ENCODE measurements at regions not wholly inside any gene's neighbourhood (a gene's known extent, or its start where the extent isn't known, plus 50 kb on each side); places are given as distances from the start of the nearest gene placed in this dataset.

- H3K27ac ChIP-seq (ENCODE audit: low read depth in 2 of 2, low read length in 1 of 2) = no peak overlapping the region
- WGBS, 2 donors = 53 to 65% methylated on average over 4 of the region's 4 CpGs
Measured at GRCh38 chr12:125651625-125652024, 586.4 kb downstream of the AACS start.

DNA sequence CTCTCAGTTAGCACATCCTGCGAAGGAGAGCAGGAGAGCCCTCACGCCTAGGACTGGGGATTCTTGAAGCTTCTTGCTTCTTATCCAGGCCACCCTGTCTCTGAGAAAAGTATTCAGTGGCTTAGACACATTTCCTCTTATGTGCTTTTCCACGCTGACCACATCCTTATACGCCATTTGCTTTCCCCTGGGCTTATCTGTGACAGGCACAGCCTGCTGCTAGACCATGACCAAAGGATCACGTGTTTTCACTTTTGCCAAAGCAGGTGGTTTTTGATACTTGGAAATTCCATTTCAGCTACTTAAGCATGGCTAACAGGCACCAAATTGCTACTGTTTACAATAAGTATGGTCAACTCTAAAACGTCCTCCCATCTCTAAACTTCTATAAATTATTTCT lies 587.4 kb downstream of the AACS start:
- no peaks in the 10 kb centered on the region for H3K9me3 ChIP-seq (ENCODE audit: control insufficient read depth in 2 of 2, insufficient read depth in 1 of 2, low read depth in 1 of 2, low read length in 1 of 2)
- 70 to 74% methylated on average over 6 of the region's 6 CpGs for WGBS, 2 donors
- no peaks in the 10 kb centered on the region for H3K27me3 ChIP-seq (ENCODE audit: control insufficient read depth in 1 of 2, insufficient read depth in 2 of 2, low read length in 2 of 2)
- no peak overlapping the region for H3K27ac ChIP-seq (ENCODE audit: low read depth in 2 of 2, low read length in 1 of 2)
- H3K36me3 ChIP-seq (ENCODE audit: control insufficient read depth in 2 of 2, insufficient read depth in 2 of 2, low read length in 1 of 2) = no peaks in the 10 kb centered on the region
- H3K4me3 ChIP-seq (ENCODE audit: low read depth in 1 of 2, low read length in 2 of 2) = no peak overlapping the region
- H3K4me1 ChIP-seq (ENCODE audit: control insufficient read depth in 2 of 2, insufficient read depth in 2 of 2, low read length in 1 of 2) = no peaks in the 10 kb centered on the region

More at GRCh38 chr12:125651625-125652024, 586.4 kb downstream of the AACS start:
- no peak overlapping the region for H3K4me3 ChIP-seq (ENCODE audit: low read depth in 1 of 2, low read length in 2 of 2)
- no peaks in the 10 kb centered on the region for H3K9me3 ChIP-seq (ENCODE audit: control insufficient read depth in 2 of 2, insufficient read depth in 1 of 2, low read depth in 1 of 2, low read length in 1 of 2)
- no peaks in the 10 kb centered on the region for H3K4me1 ChIP-seq (ENCODE audit: control insufficient read depth in 2 of 2, insufficient read depth in 2 of 2, low read length in 1 of 2)
- no peaks in the 10 kb centered on the region for H3K36me3 ChIP-seq (ENCODE audit: control insufficient read depth in 2 of 2, insufficient read depth in 2 of 2, low read length in 1 of 2)
- no peaks in the 10 kb centered on the region for H3K27me3 ChIP-seq (ENCODE audit: control insufficient read depth in 1 of 2, insufficient read depth in 2 of 2, low read length in 2 of 2)

DNA sequence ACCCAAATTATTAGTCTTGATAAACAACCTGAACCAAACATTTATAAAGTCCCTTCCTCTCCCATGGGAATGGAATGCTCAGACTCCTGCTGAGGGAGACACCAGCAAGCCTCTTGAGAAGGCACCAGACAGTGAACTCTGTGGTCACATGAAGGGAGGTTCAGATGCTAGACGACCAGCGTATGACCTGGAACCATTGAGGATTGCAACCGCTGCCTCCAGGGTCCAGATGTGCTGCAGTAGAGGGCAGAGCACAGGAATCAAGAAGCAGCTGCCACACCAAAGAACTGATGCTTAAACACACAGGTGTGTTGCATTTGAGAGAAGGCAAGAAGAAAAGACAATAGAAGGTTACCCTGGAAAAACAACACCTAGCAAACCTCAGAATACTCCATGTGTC lies 592.4 kb downstream of the AACS start:
- H3K36me3 ChIP-seq (ENCODE audit: control insufficient read depth in 2 of 2, insufficient read depth in 2 of 2, low read length in 1 of 2) = no peaks in the 10 kb centered on the region
- 87 to 96% methylated on average over 3 of the region's 3 CpGs for WGBS, 2 donors
- no peak overlapping the region for H3K4me3 ChIP-seq (ENCODE audit: low read depth in 1 of 2, low read length in 2 of 2)
- H3K27me3 ChIP-seq (ENCODE audit: control insufficient read depth in 1 of 2, insufficient read depth in 2 of 2, low read length in 2 of 2) = no peaks in the 10 kb centered on the region
- H3K4me1 ChIP-seq (ENCODE audit: control insufficient read depth in 2 of 2, insufficient read depth in 2 of 2, low read length in 1 of 2) = no peaks in the 10 kb centered on the region
- H3K9me3 ChIP-seq (ENCODE audit: control insufficient read depth in 2 of 2, insufficient read depth in 1 of 2, low read depth in 1 of 2, low read length in 1 of 2) = no peaks in the 10 kb centered on the region
- H3K27ac ChIP-seq (ENCODE audit: low read depth in 2 of 2, low read length in 1 of 2) = no peak overlapping the region

DNA sequence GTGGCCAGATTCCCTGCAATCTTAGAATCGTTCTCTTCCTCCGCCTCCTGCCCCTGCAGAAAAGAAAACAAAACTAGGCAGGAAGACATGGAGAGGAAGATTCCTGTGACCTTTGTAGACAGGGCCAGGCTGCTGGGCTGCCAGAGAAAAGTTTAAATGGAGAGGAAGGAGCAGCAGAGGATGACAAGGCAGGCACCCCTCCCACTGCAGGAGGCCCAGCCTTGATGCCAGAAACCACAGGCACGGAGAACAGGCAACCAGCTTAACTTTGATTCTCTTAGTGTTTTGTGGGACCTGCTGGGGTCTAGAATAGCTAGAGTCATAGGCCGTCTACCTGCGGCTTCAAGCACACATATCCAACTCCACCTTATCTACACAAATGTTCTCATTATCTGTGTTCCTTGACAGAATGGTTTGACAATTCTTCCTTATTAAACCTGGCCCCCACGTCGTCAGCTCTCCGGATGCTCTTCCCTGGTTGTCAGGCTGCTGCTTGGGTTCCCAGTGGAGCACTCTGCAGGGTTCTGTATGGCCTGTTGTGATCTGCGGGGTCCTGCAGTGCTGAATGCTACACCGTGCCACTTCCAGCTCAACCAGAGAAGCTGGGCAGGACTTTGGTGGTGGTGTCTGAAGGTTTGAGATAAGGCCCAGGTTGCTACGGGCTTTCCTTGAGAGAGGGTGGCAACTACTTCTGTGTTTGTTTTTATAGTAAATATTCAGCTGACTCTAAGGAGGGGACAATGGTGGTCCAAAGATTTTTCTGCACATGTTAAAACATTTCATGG lies 609.5 kb downstream of the AACS start:
- Histone ChIP-seq H3K4me1 (ENCODE audit: control insufficient read depth in 2 of 2, insufficient read depth in 2 of 2, low read length in 1 of 2) (peaks cover 2 to 3% of the 10 kb centered on the region in 2 donors), H3K27me3 (ENCODE audit: control insufficient read depth in 1 of 2, insufficient read depth in 2 of 2, low read length in 2 of 2) (no peaks in the 10 kb centered on the region), H3K9me3 (ENCODE audit: control insufficient read depth in 2 of 2, insufficient read depth in 1 of 2, low read depth in 1 of 2, low read length in 1 of 2) (peaks cover 0 to under 1% of the 10 kb centered on the region in 2 donors), H3K36me3 (ENCODE audit: control insufficient read depth in 2 of 2, insufficient read depth in 2 of 2, low read length in 1 of 2) (no peaks in the 10 kb centered on the region), H3K27ac (ENCODE audit: low read depth in 2 of 2, low read length in 1 of 2) (no peak overlapping the region), H3K4me3 (ENCODE audit: low read depth in 1 of 2, low read length in 2 of 2) (no peak overlapping the region)
- WGBS, 2 donors = 45 to 47% methylated on average over 11 of the region's 11 CpGs

- 0 to 5% methylated on average over 1 of the region's 1 CpG for WGBS, 2 donors
- Histone ChIP-seq H3K27me3 (ENCODE audit: control insufficient read depth in 1 of 2, insufficient read depth in 2 of 2, low read length in 2 of 2) (no peaks in the 10 kb centered on the region), H3K4me3 (ENCODE audit: low read depth in 1 of 2, low read length in 2 of 2) (no peak overlapping the region), H3K9me3 (ENCODE audit: control insufficient read depth in 2 of 2, insufficient read depth in 1 of 2, low read depth in 1 of 2, low read length in 1 of 2) (peaks cover 0 to 5% of the 10 kb centered on the region in 2 donors), H3K36me3 (ENCODE audit: control insufficient read depth in 2 of 2, insufficient read depth in 2 of 2, low read length in 1 of 2) (no peaks in the 10 kb centered on the region), H3K27ac (ENCODE audit: low read depth in 2 of 2, low read length in 1 of 2) (peak overlapping the region in 1 of 2 donors; percentile 0), H3K4me1 (ENCODE audit: control insufficient read depth in 2 of 2, insufficient read depth in 2 of 2, low read length in 1 of 2) (peaks cover 2 to 3% of the 10 kb centered on the region in 2 donors)
Measured at GRCh38 chr12:125676366-125676765, 611.1 kb downstream of the AACS start.

GRCh38 chr12:125677829-125678228 lies 612.6 kb downstream of the AACS start:
- Histone ChIP-seq H3K27me3 (ENCODE audit: control insufficient read depth in 1 of 2, insufficient read depth in 2 of 2, low read length in 2 of 2) (no peaks in the 10 kb centered on the region), H3K4me1 (ENCODE audit: control insufficient read depth in 2 of 2, insufficient read depth in 2 of 2, low read length in 1 of 2) (peaks cover 2 to 3% of the 10 kb centered on the region in 2 donors), H3K36me3 (ENCODE audit: control insufficient read depth in 2 of 2, insufficient read depth in 2 of 2, low read length in 1 of 2) (no peaks in the 10 kb centered on the region), H3K4me3 (ENCODE audit: low read depth in 1 of 2, low read length in 2 of 2) (no peak overlapping the region), H3K9me3 (ENCODE audit: control insufficient read depth in 2 of 2, insufficient read depth in 1 of 2, low read depth in 1 of 2, low read length in 1 of 2) (peaks cover 0 to 5% of the 10 kb centered on the region in 2 donors), H3K27ac (ENCODE audit: low read depth in 2 of 2, low read length in 1 of 2) (no peak overlapping the region)
- 89 to 94% methylated on average over 4 of the region's 4 CpGs for WGBS, 2 donors

GRCh38 chr12:125678589-125678993 lies 613.4 kb downstream of the AACS start:
- H3K27me3 ChIP-seq (ENCODE audit: control insufficient read depth in 1 of 2, insufficient read depth in 2 of 2, low read length in 2 of 2) = no peaks in the 10 kb centered on the region
- H3K4me1 ChIP-seq (ENCODE audit: control insufficient read depth in 2 of 2, insufficient read depth in 2 of 2, low read length in 1 of 2) = peaks cover 2 to 3% of the 10 kb centered on the region in 2 donors
- no peak overlapping the region for H3K4me3 ChIP-seq (ENCODE audit: low read depth in 1 of 2, low read length in 2 of 2)
- no peak overlapping the region for H3K27ac ChIP-seq (ENCODE audit: low read depth in 2 of 2, low read length in 1 of 2)
- WGBS, 2 donors = 79 to 82% methylated on average over 3 of the region's 3 CpGs
- peaks cover 0 to 5% of the 10 kb centered on the region in 2 donors for H3K9me3 ChIP-seq (ENCODE audit: control insufficient read depth in 2 of 2, insufficient read depth in 1 of 2, low read depth in 1 of 2, low read length in 1 of 2)
- no peaks in the 10 kb centered on the region for H3K36me3 ChIP-seq (ENCODE audit: control insufficient read depth in 2 of 2, insufficient read depth in 2 of 2, low read length in 1 of 2)

DNA sequence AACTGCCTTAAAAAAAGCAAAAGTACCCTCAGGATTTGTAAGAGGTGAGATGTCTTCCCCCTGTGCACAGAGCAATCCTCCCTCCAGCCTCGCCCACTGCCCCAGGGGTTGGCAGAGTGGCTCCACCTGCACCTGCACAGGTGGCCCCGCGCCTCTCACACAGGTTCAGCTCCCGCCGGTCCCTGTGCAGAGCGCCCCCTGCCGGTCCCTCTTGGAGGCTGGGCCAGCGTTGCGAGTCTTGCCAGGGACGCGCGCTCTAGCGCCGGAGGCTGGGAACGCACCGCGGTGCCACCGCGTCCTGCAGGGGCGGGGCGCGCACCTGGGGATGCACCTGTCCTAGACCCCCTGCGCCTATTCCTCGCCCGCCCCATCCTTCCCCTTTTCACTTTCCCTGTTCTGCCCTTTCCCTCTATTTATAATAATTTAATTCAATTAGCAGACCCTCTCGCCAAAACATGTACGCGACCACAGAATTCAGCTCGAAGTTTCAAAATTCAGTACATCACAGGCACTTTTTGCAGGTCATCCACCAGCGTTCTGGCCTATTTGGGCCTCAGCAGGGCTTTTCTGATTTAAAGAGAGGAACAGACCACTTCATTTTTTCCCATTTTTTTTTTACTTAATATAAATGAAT lies 618.6 kb downstream of the AACS start:
- peaks cover 0 to 9% of the 10 kb centered on the region in 2 donors for H3K4me1 ChIP-seq (ENCODE audit: control insufficient read depth in 2 of 2, insufficient read depth in 2 of 2, low read length in 1 of 2)
- 15 to 26% methylated on average over 30 of the region's 30 CpGs for WGBS, 2 donors
- no peak overlapping the region for H3K4me3 ChIP-seq (ENCODE audit: low read depth in 1 of 2, low read length in 2 of 2)
- no peaks in the 10 kb centered on the region for H3K36me3 ChIP-seq (ENCODE audit: control insufficient read depth in 2 of 2, insufficient read depth in 2 of 2, low read length in 1 of 2)
- H3K27ac ChIP-seq (ENCODE audit: low read depth in 2 of 2, low read length in 1 of 2) = no peak overlapping the region
- H3K27me3 ChIP-seq (ENCODE audit: control insufficient read depth in 1 of 2, insufficient read depth in 2 of 2, low read length in 2 of 2) = no peaks in the 10 kb centered on the region
- peaks cover 0 to 8% of the 10 kb centered on the region in 2 donors for H3K9me3 ChIP-seq (ENCODE audit: control insufficient read depth in 2 of 2, insufficient read depth in 1 of 2, low read depth in 1 of 2, low read length in 1 of 2)

- Histone ChIP-seq H3K27me3 (ENCODE audit: control insufficient read depth in 1 of 2, insufficient read depth in 2 of 2, low read length in 2 of 2) (no peaks in the 10 kb centered on the region), H3K9me3 (ENCODE audit: control insufficient read depth in 2 of 2, insufficient read depth in 1 of 2, low read depth in 1 of 2, low read length in 1 of 2) (peaks cover 0 to 4% of the 10 kb centered on the region in 2 donors), H3K36me3 (ENCODE audit: control insufficient read depth in 2 of 2, insufficient read depth in 2 of 2, low read length in 1 of 2) (no peaks in the 10 kb centered on the region), H3K4me3 (ENCODE audit: low read depth in 1 of 2, low read length in 2 of 2) (no peak overlapping the region), H3K4me1 (ENCODE audit: control insufficient read depth in 2 of 2, insufficient read depth in 2 of 2, low read length in 1 of 2) (peaks cover 0 to 9% of the 10 kb centered on the region in 2 donors), H3K27ac (ENCODE audit: low read depth in 2 of 2, low read length in 1 of 2) (no peak overlapping the region)
- WGBS, 2 donors = 90% methylated on average over 17 of the region's 17 CpGs
Measured at GRCh38 chr12:125684968-125685790, 619.9 kb downstream of the AACS start.
